ENCODE measurements at regions not wholly inside any gene's neighbourhood (a gene's known extent, or its start where the extent isn't known, plus 50 kb on each side); places are given as distances from the start of the nearest gene placed in this dataset.
A peak's percentile ranks its signal among the peaks of the same experiment; 100 is the strongest.

GRCh38 chr20:4555188-4555890 is 130.9 kb upstream of the PRNP start (continued):
- no peak; the same call in 1 of the 2 replicates for TF ChIP-seq MAX (IDR thresholded peaks at IDR 0.05)
- peak; percentile 34; the same call in 1 of the 2 replicates for TF ChIP-seq POLR2AphosphoS5 (IDR thresholded peaks at IDR 0.05; ENCODE audit: low read depth, low read length)
- TF ChIP-seq CEBPB (IDR thresholded peaks at IDR 0.05; ENCODE audit: low read depth): peak; percentile 54
- no peak for TF ChIP-seq ATF3 (IDR thresholded peaks at IDR 0.05)
- TF ChIP-seq FOSL1 (IDR thresholded peaks at IDR 0.05; ENCODE audit: low read depth): peak; percentile 92
- peak; percentile 80 for TF ChIP-seq SP1 (IDR thresholded peaks at IDR 0.05; ENCODE audit: low read depth)
- peak; percentile 19; the same call in 1 of the 2 replicates for TF ChIP-seq RAD21 (IDR thresholded peaks at IDR 0.05; ENCODE audit: low read depth)
- no peak for TF ChIP-seq TCF7L2 (IDR thresholded peaks at IDR 0.05; ENCODE audit: borderline replicate concordance, extremely low read depth, insufficient read depth, insufficient read length)

- Histone ChIP-seq H4K20me1 (ENCODE audit: insufficient read depth) (no peaks in the 10 kb centered on the region), H3K27me3 (ENCODE audit: insufficient read depth, low read length) (no peaks in the 10 kb centered on the region), H3K9me2 (ENCODE audit: insufficient read depth) (no peaks in the 10 kb centered on the region), H3K9ac (ENCODE audit: low read length) (no peak overlapping the region), H3K4me1 (ENCODE audit: control insufficient read depth in 1 of 2, insufficient read depth in 2 of 2, low read length in 2 of 2) (peaks cover 14 to 53% of the 10 kb centered on the region in 2 experiments), H2AFZ (ENCODE audit: low read depth, low read length, poor library complexity, severe bottlenecking) (no peak overlapping the region), H3K27ac (ENCODE audit: low read depth, low read length) (no peak overlapping the region), H3K4me2 (ENCODE audit: low read length) (no peak overlapping the region; the same call in 1 of the 2 replicates), H3K4me3 (replicated peaks in 1 of 2; ENCODE audit: low read depth in 1 of 2, low read length in 2 of 2) (no peak overlapping the region), H3K9me3 (ENCODE audit: control insufficient read depth in 1 of 2, insufficient read depth in 1 of 2, low read depth in 1 of 2, low read length in 2 of 2) (no peaks in the 10 kb centered on the region), H3K36me3 (ENCODE audit: control insufficient read depth in 1 of 2, insufficient read depth in 2 of 2, low read length in 2 of 2) (no peaks in the 10 kb centered on the region), H3K79me2 (ENCODE audit: insufficient read depth, low read length) (no peaks in the 10 kb centered on the region)
- no TSS peak for BruUV-seq (replicated peaks)
- ChIA-PET RAD21 (ENCODE audit: low non-redundant PET in 1 of 2, low total read pairs in 2 of 2, uncharacterized antibody in 2 of 2, unreplicated experiment in 2 of 2) (no interaction called here), CTCF (no interaction called here), POLR2A (no interaction called here)
- DNase-seq (ENCODE audit: low read depth, low spot score): no peak
- ATAC-seq: no peak
- intact Hi-C loops (cut with micrococcal nuclease): no loop called here
- TF ChIP-seq ATF3 (IDR thresholded peaks at IDR 0.05) (no peak), EZH2phosphoT487 (IDR thresholded peaks at IDR 0.05; ENCODE audit: borderline replicate concordance) (no peak), SIN3A (IDR thresholded peaks at IDR 0.05; ENCODE audit: low read depth) (no peak), CBX3 (IDR thresholded peaks at IDR 0.05; ENCODE audit: low read depth) (no peak), ELF1 (IDR thresholded peaks at IDR 0.05; ENCODE audit: borderline replicate concordance, low read depth) (no peak), CTCF (IDR thresholded peaks at IDR 0.05 in 2 of 3, conservative IDR thresholded peaks at IDR 0.05 in 1 of 3; ENCODE audit: borderline replicate concordance in 1 of 3, insufficient read depth in 1 of 3, low read depth in 2 of 3, low read length in 2 of 3) (no peak), ZNF274 (IDR thresholded peaks at IDR 0.05; ENCODE audit: low read depth, low read length) (no peak), CEBPB (IDR thresholded peaks at IDR 0.05; ENCODE audit: low read depth) (no peak), SP1 (IDR thresholded peaks at IDR 0.05; ENCODE audit: low read depth) (no peak), TCF7L2 (IDR thresholded peaks at IDR 0.05; ENCODE audit: borderline replicate concordance, extremely low read depth, insufficient read depth, insufficient read length) (no peak), RAD21 (IDR thresholded peaks at IDR 0.05; ENCODE audit: low read depth) (no peak), POLR2A (IDR thresholded peaks at IDR 0.05; ENCODE audit: borderline replicate concordance, extremely low read depth, insufficient read depth, insufficient read length) (no peak), MAX (IDR thresholded peaks at IDR 0.05) (no peak)
Measured at GRCh38 chr20:4554346-4554745, 131.9 kb upstream of the PRNP start.
